Stimulated activated CD8-positive, alpha-beta memory T cell treated with anti-CD3 and anti-CD28 coated beads, Interleukin-2, amount 100 ng/mL, for 48 hours (primary cell): ENCODE measurements at regions not wholly inside any gene's neighbourhood (a gene's known extent, or its start where the extent isn't known, plus 50 kb on each side); places are given as distances from the start of the nearest gene placed in this dataset.

ENCODE experiments used
- DNase-seq, 2 donors: peaks; one replicate each; pipeline ENCODE4 v3.0.0-alpha.2; 2020; ENCODE audit warnings: low read depth in 2 of 2

DNA sequence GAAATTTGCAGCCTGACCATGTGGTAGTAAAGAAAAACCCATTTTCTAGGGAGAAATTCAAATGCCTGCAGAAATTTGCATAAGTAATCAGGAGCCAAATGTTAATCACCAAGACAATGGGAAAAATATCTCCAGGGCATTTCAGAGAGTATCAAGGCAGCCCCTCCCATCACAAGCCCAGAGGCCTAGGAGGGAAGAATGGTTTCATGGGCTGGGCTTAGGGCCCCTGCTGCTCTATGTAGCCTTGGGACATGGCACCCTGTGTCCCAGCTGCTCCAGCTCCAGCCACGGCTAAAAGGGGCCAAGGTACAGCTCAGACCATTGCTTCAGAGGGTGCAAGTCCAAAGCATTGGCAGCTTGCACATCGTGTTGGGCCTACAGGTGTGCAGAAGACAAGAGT is 117.2 kb upstream of the RALGAPA2 start:
- DNase-seq = no peak

DNA sequence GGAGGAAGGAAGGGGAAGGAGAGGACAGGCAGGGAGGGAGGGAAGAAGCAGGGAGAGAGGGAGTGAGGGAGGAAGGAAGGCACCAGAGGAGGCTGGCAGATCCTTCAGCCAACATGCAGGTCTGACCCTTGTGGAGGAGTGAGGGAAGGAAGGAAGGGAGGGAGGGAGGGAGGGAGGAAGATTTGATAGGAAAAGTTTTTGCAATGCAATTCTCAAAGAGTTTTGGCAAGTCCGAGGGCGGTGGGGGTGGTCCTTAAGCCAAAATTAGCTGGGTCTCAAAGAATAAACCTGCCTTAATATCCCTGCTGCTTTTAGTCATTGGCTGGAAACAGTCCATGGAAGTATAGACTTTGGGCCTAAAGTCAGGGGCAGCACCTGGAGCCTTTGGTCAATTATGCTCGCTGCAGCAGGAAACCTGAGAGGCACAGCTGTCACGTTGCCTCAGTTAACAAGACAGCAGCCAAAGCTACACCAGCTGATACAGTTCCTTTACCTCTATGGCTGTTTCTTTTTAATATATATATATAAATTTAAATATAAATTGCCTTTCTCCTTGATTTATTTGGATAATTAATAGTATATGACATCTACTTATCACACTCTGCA is 115.7 kb upstream of the RALGAPA2 start:
- DNase-seq = no peak

DNA sequence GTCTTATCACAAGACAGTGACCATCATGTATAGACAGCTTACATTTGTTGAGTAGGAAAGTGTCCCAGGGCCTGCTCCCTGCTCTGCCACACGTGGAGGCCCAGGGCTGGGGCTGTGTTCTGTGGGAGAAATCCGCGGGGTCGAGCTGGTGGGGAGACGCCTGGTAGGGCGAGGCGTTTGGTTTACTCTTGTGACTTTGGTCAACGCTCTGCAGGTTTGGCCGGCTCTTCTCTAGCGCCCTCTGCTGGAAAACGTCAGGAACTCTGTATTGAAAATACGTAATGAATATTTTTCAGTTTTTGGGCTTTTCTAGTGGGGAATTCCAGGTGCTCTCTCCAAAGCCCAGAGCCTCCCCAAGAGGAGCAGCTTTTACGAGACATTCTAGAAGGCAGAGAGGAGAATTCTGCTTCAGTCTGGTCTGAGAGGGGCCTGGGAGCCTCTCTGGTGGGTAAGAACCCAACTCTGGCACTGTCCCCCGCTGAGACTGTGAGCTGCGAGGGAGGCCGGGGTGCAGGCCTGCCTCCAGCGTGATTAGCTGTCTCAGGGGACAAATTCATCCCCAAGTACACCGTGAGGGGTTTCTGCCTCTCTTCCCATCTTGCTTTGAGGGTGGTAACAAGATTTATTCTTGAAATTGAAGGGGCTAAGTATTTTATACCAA is 112.6 kb upstream of the RALGAPA2 start:
- DNase-seq = peak; percentile 19 to 31

DNA sequence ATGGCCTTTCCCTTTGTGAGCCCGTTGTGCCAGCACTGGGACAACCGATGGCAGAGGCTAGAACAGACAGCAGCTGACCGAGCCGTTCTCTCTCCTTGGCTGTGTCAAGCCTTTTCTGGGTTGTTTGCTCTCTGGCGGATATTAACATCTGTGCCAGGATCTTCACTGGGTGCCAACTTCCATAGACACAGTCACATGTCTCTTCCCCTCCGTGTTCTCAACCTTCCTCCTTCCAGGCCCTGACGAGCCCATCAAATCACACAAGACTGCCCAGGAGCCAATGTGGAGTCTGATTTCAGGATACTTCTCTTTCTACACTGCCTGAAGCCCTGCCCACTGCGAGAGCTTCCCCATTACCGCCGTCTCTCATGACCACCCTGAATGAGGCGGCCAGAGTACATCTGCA is 111.0 kb upstream of the RALGAPA2 start:
- no peak for DNase-seq

DNA sequence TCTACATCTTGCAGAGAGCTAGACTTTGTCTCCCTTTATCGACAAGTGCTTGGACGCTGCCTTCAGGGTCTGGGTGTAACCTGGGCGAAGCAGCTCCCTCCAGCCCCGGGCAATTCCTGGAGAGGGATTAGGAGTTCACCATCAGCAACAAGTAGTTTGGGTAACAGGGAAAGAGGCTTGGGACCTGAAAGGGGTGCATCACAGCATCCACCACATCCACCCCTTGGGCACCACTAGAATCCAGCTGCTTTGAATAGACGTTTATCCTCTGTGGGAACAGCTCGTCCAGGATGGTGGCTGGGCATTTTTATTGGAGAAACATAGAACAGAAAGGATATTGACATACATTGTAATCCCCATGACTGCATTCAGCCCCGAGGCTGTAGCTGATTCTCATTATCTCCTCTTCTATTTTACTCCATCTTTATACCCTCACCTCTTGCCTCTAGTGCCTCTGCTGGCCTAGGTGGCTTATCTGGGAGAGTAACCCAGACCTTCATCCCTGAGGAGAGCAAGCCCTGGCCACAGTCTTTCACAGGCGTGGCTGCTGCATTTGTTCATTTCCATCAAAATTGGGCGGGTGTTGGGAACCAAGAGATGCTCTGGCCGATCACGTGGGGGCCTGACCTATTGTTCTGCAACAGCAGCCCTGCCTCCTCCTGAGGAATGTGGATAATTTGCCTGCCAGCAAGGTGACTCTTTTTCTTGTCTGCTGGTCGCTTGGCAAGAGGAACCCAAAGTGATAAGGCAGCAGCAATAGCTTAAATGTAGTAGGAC is 109.2 kb upstream of the RALGAPA2 start:
- no peak for DNase-seq

DNA sequence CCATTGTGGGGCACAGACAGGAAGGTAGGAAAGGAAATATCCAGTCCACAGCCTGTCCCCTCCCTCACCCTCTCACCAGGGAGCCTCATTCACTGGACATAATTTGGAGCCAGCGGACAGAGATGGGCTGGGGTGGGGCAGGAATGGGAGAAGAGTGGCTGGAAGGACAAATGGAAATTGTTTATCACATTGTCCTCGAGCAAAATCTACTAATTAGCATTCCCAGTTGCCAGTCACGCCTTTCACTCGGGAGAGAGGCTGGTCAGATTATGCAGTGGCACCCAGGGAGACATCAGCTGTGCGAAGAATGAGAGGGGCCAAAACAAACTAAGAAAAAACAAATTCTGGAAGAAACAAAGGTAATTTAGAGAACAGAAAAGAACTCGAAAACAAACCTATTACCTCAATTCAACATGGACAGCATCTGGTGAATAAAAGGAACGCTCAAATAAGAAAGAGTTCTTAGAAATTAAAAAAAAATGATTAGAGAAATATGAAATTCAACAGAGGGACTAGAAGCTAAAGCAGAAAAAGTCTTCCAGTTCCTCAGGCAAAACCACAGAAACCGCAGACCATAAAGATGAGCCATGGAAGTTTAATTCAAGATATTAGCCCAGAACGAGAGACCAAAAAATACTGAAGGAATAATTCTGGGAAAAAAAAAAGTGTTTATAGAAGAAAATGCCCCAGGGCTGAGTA is 108.5 kb upstream of the RALGAPA2 start:
- DNase-seq = no peak

DNA sequence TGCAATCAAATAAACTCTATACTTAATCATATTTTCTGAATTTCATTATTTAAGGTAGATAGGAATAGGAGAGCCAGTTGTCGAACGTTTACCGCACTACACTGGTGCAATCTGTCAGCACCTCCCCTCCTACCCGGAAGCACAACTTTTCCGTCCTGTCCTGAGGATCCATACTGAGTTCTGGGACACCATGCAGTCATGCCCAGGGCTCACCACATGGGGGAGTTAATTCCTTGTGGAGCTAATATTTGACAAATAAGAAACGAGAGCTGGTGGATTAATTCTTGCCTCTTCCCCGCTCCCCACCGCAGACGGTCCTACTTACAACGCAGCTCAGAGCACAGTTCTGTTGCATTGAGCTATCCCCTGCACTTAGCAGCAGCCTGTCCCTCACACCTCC is 107.7 kb upstream of the RALGAPA2 start:
- DNase-seq = no peak

DNA sequence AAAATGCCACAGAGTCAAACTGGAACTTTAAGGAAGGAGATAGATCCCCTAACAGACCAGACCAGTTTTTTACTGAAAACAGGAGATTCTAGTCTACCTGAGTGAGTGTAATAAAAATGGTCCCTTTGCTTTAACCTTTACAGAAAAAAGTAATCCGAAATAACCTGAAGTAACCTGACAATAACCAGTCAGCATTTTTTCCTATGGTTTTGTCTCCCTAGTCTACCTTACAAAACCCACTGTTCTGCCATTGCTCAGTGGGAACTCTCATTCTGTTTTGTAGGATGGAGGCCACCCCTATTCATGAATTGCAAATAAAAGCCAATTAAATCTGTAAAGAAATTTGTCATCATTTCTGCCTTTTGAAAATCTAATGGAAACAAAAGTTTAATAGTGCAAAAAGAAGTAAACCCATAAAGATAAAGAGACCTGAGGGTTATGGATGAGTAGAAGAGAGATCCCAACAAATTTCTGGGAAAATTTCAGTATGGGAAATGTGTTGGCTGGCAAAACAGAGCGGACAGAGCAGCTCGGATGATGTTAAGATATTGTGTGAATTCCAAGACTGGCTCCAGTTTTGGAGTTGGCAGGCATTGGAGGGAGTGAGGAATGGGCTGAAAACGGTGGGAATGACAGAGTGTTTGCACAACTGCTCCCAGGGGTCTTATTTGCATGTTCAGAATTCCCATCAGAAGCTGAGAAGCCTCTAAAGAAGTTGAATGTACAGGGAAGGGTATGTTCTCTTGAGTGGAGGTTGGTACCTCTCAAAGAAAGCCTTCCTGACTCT is 104.7 kb upstream of the RALGAPA2 start:
- DNase-seq = no peak

- DNase-seq = no peak
Measured at GRCh38 chr20:20815711-20816455, 103.4 kb upstream of the RALGAPA2 start.

GRCh38 chr20:20814685-20815084 is 102.2 kb upstream of the RALGAPA2 start:
- no peak for DNase-seq

- no peak for DNase-seq
Measured at GRCh38 chr20:20812136-20812535, 99.7 kb upstream of the RALGAPA2 start.

DNA sequence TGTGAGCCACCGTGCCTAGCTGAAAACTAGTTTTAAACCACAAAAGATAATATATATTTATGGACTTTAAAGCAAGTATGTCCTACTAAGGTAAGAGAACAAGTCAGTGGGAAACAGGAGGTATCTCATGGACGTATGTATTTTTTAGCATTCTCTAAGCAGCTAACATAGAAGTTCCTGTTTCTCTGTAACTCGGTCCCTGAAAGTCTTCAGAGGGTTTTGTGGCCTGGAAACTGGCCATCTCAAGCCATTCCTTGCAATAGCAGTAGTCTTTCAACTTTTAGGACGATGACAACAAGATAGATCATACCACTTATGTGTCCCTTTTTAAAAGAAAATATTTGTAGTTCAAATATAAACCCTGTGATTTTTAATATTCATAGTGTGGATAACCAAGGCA is 95.6 kb upstream of the RALGAPA2 start:
- DNase-seq = no peak

DNA sequence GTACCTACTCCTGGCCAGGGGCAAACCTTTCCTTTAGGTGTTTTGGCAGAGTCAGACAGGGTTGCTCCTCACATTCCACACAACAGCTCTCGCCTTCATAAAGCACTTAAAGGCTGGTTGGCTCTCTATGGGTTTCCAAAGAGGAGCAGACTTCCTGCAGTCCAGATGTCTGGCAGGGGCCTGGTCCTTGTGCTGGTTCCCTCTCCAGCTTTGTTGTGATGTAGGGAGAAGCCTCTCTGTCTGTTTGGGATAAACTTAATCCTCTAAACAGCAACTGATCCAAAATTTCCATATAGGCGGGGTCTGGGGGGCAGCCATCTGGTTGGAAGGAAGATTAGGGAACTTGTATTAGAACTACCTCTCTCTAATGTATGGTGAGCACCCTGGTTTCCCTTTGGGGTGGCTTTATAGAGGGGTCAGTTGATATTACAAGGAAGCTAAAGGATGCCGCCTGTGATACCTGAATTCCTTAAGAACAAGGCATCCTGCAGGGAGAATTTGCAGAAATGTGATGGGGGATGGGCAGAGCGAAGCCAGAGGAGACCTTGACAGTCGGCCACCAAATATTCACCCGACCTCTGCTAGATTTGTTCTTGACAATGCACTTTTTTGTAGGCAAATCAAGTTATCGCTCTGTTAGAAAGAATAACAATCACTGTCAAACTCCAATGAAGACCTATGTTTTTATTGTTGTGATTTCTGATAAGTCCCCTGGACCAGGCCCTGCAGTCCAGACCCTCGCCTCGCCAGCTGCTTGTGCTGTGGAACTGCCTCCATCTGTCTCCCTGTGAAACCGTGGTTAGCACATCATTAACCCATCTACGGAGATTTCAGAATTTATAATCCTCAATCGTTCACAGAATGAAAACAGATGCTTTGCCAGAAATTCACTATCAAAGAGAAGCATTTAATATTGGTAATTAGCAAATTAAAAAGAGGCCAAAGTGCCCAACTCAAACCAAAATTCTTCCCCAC is 94.0 kb upstream of the RALGAPA2 start:
- no peak for DNase-seq

DNA sequence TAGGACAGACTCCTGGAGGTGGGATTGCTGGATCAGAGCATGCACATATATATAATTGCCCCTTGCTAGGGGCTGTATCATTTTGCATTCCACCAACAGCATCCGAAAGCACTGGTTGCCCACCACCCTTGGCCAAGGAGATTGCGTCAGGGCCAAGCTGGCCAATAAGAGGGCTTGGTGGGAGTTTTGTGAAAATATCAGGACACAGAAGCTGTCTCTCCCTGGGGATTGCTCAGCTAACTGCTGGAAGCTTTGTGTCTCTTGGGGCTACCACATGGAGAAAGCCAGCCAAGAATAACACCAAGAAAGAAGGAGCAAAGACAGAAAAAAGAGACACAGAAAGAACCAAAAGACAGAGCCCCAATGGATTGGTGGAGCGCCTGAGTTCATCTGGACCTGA is 90.6 kb upstream of the RALGAPA2 start:
- DNase-seq = no peak

DNA sequence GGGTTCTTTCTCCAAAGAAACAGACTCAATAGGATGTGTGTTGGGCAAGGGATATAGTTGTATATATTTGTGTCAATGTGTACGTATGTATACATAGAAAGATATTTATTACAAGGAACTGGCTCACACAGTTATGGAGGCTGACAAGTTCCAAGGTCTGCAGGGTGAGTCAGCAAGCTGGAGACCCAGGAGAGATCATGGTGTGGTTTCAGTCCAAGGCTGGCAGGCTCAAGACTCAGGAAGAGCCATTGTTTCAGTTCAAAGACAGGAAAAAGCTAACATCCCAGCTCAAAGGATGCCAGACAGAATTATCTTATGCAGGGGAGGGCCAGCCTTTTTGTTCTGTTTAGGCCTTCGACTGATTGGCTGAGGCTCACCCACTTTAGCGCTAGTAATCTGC is 89.9 kb upstream of the RALGAPA2 start:
- DNase-seq = no peak

- no peak for DNase-seq
Measured at GRCh38 chr20:20799716-20800312, 87.4 kb upstream of the RALGAPA2 start.

GRCh38 chr20:20797521-20798310 is 85.3 kb upstream of the RALGAPA2 start:
- no peak for DNase-seq

- no peak for DNase-seq
Measured at GRCh38 chr20:20796766-20797440, 84.5 kb upstream of the RALGAPA2 start.
